ENCODE measurements at regions not wholly inside any gene's neighbourhood (a gene's known extent, or its start where the extent isn't known, plus 50 kb on each side); places are given as distances from the start of the nearest gene placed in this dataset.

GRCh38 chr13:65990684-65991083 lies 1239.5 kb downstream of the PCDH9 start:
- FAIRE-seq (no peak), DNase-seq (ENCODE audit: insufficient read length, low spot score) (no peak)

GRCh38 chr13:65985612-65986011 lies 1244.5 kb downstream of the PCDH9 start:
- TF ChIP-seq POLR2A (IDR thresholded peaks at IDR 0.05; ENCODE audit: low read depth, low read length), result no peak
- no peak for DNase-seq (ENCODE audit: insufficient read length, low spot score)

More at GRCh38 chr13:65990684-65991083, 1239.5 kb downstream of the PCDH9 start:
- no peak for TF ChIP-seq POLR2A (IDR thresholded peaks at IDR 0.05; ENCODE audit: low read depth, low read length)

GRCh38 chr13:65977525-65977924 lies 1252.6 kb downstream of the PCDH9 start:
- FAIRE-seq, result no peak
- no peak for TF ChIP-seq POLR2A (IDR thresholded peaks at IDR 0.05; ENCODE audit: low read depth, low read length)
- no peak for DNase-seq (ENCODE audit: insufficient read length, low spot score)

More at GRCh38 chr13:65985612-65986011, 1244.5 kb downstream of the PCDH9 start:
- FAIRE-seq, result no peak

- DNase-seq (ENCODE audit: insufficient read length, low spot score) (no peak), FAIRE-seq (no peak)
- TF ChIP-seq POLR2A (IDR thresholded peaks at IDR 0.05; ENCODE audit: low read depth, low read length), result no peak
These were observed 1258.6 kb downstream of the PCDH9 start for GRCh38 chr13:65971541-65971940.

GRCh38 chr13:65966991-65967451 lies 1263.1 kb downstream of the PCDH9 start:
- no peak for TF ChIP-seq POLR2A (IDR thresholded peaks at IDR 0.05; ENCODE audit: low read depth, low read length)
- peak; percentile 55 for FAIRE-seq
- DNase-seq (ENCODE audit: insufficient read length, low spot score), result peak; percentile 15

GRCh38 chr13:65965501-65965900 lies 1264.6 kb downstream of the PCDH9 start:
- no peak for DNase-seq (ENCODE audit: insufficient read length, low spot score)
- no peak for FAIRE-seq
- TF ChIP-seq POLR2A (IDR thresholded peaks at IDR 0.05; ENCODE audit: low read depth, low read length), result no peak

GRCh38 chr13:65964672-65965071 lies 1265.5 kb downstream of the PCDH9 start:
- FAIRE-seq (no peak), DNase-seq (ENCODE audit: insufficient read length, low spot score) (no peak)
- no peak for TF ChIP-seq POLR2A (IDR thresholded peaks at IDR 0.05; ENCODE audit: low read depth, low read length)

- no peak for DNase-seq (ENCODE audit: insufficient read length, low spot score)
- TF ChIP-seq POLR2A (IDR thresholded peaks at IDR 0.05; ENCODE audit: low read depth, low read length), result no peak
- no peak for FAIRE-seq
These were observed 1270.8 kb downstream of the PCDH9 start for GRCh38 chr13:65959305-65959704.

GRCh38 chr13:65946387-65946786 lies 1283.7 kb downstream of the PCDH9 start:
- DNase-seq (ENCODE audit: insufficient read length, low spot score), result no peak
- peak; percentile 36 for FAIRE-seq
- no peak for TF ChIP-seq POLR2A (IDR thresholded peaks at IDR 0.05; ENCODE audit: low read depth, low read length)

GRCh38 chr13:65943708-65944107 lies 1286.4 kb downstream of the PCDH9 start:
- TF ChIP-seq POLR2A (IDR thresholded peaks at IDR 0.05; ENCODE audit: low read depth, low read length), result no peak
- DNase-seq (ENCODE audit: insufficient read length, low spot score) (no peak), FAIRE-seq (peak; percentile 50)

- no peak for TF ChIP-seq POLR2A (IDR thresholded peaks at IDR 0.05; ENCODE audit: low read depth, low read length)
- FAIRE-seq, result no peak
- no peak for DNase-seq (ENCODE audit: insufficient read length, low spot score)
These were observed 1287.1 kb downstream of the PCDH9 start for GRCh38 chr13:65943024-65943423.

GRCh38 chr13:65940720-65941119 lies 1289.4 kb downstream of the PCDH9 start:
- no peak for TF ChIP-seq POLR2A (IDR thresholded peaks at IDR 0.05; ENCODE audit: low read depth, low read length)
- DNase-seq (ENCODE audit: insufficient read length, low spot score) (no peak), FAIRE-seq (no peak)

GRCh38 chr13:65937251-65937650 lies 1292.9 kb downstream of the PCDH9 start:
- TF ChIP-seq POLR2A (IDR thresholded peaks at IDR 0.05; ENCODE audit: low read depth, low read length), result no peak
- no peak for DNase-seq (ENCODE audit: insufficient read length, low spot score)
- no peak for FAIRE-seq

GRCh38 chr13:65936249-65936648 lies 1293.9 kb downstream of the PCDH9 start:
- FAIRE-seq, result no peak
- no peak for DNase-seq (ENCODE audit: insufficient read length, low spot score)
- TF ChIP-seq POLR2A (IDR thresholded peaks at IDR 0.05; ENCODE audit: low read depth, low read length), result no peak

GRCh38 chr13:65932587-65933239 lies 1297.4 kb downstream of the PCDH9 start:
- no peak for TF ChIP-seq POLR2A (IDR thresholded peaks at IDR 0.05; ENCODE audit: low read depth, low read length)
- DNase-seq (ENCODE audit: insufficient read length, low spot score) (no peak), FAIRE-seq (peak; percentile 64)

Measured in H54 (cell line).